Neuronal stem cell (in vitro differentiated cells): ENCODE measurements at regions not wholly inside any gene's neighbourhood (a gene's known extent, or its start where the extent isn't known, plus 50 kb on each side); places are given as distances from the start of the nearest gene placed in this dataset.
"Not testable (repeated sequence)": the region's sequence is repeated elsewhere in the genome, so short reads cannot be mapped to it uniquely, and the experiment has no call there.

Source experiments
- DNase-seq: peaks from one replicate; pipeline ENCODE4 v3.0.0-alpha.2; 2013; ENCODE audit warnings: low spot score
- H2AFZ ChIP-seq: one replicate; pipeline ENCODE4 v1.6.1; 2013; ENCODE audit warnings: mild to moderate bottlenecking, low read length, inconsistent platforms
- H2AK5ac ChIP-seq: 2 replicates; pipeline ENCODE4 v1.6.1; 2013; ENCODE audit warnings: low read depth, mild to moderate bottlenecking, inconsistent platforms, low read length, moderate library complexity, mixed read lengths
- H2BK120ac ChIP-seq: 2 replicates; pipeline ENCODE4 v1.6.1; 2013; ENCODE audit warnings: low read depth, mild to moderate bottlenecking, inconsistent platforms, low read length, moderate library complexity, mixed read lengths
- H2BK12ac ChIP-seq: one replicate; pipeline ENCODE4 v1.6.1; 2013; ENCODE audit warnings: low read length, inconsistent platforms
- H2BK15ac ChIP-seq: 2 replicates; pipeline ENCODE4 v1.6.1; 2013; ENCODE audit warnings: mild to moderate bottlenecking, low read length, inconsistent platforms, mixed read lengths
- H2BK5ac ChIP-seq: one replicate; pipeline ENCODE4 v1.6.1; 2013; ENCODE audit warnings: inconsistent platforms, mild to moderate bottlenecking, low read length, moderate library complexity
- H3K14ac ChIP-seq: one replicate; pipeline ENCODE4 v1.6.1; 2013; ENCODE audit warnings: low read length, inconsistent platforms
- H3K18ac ChIP-seq: 2 replicates; pipeline ENCODE4 v1.6.1; 2013; ENCODE audit warnings: low read length, inconsistent platforms
- H3K23ac ChIP-seq: 2 replicates; pipeline ENCODE4 v1.6.1; 2013; ENCODE audit warnings: low read depth, mild to moderate bottlenecking, mixed read lengths, low read length, inconsistent platforms; ENCODE audit not compliant: poor library complexity
- H3K27ac ChIP-seq: replicated peaks from 3 replicates; pipeline ENCODE4 v1.5.1; 2013; ENCODE audit warnings: low read length, inconsistent platforms
- H3K27me3 ChIP-seq, 3 experiments: 2 replicates each; pipeline ENCODE4 v1.6.1; 2013; ENCODE audit warnings: low read length in 3 of 3, mild to moderate bottlenecking in 2 of 3, inconsistent platforms in 1 of 3, low read depth in 1 of 3, mixed read lengths in 1 of 3, moderate library complexity in 1 of 3; ENCODE audit not compliant: control insufficient read depth in 3 of 3, insufficient read depth in 3 of 3
- H3K36me3 ChIP-seq, 2 donors: replicated peaks in 1 of 2; 2 replicates each; pipeline ENCODE4 v1.6.1; 2013; ENCODE audit warnings: low read length in 2 of 2; ENCODE audit not compliant: control insufficient read depth in 2 of 2, insufficient read depth in 2 of 2
- H3K4ac ChIP-seq: 2 replicates; pipeline ENCODE4 v1.6.1; 2013; ENCODE audit warnings: inconsistent platforms, mild to moderate bottlenecking, low read length, moderate library complexity
- H3K4me1 ChIP-seq, 2 donors: 1 replicate in 1 of 2; 2 replicates in 1 of 2; pipeline ENCODE4 v1.6.1; 2013; ENCODE audit warnings: low read length in 2 of 2, low read depth in 1 of 2; ENCODE audit not compliant: control insufficient read depth in 2 of 2, insufficient read depth in 1 of 2
- H3K4me2 ChIP-seq: one replicate; pipeline ENCODE4 v1.6.1; 2013; ENCODE audit warnings: mild to moderate bottlenecking, low read length, inconsistent platforms; ENCODE audit not compliant: insufficient read depth, poor library complexity, severe bottlenecking
- H3K4me3 ChIP-seq, 2 donors: 2 replicates each; pipeline ENCODE4 v1.5.1; 2013; ENCODE audit warnings: low read length in 2 of 2, mild to moderate bottlenecking in 2 of 2, inconsistent platforms in 1 of 2, moderate library complexity in 1 of 2
- H3K79me1 ChIP-seq: one replicate; pipeline ENCODE4 v1.6.1; 2013; ENCODE audit warnings: low read depth, mild to moderate bottlenecking, inconsistent platforms, low read length, moderate library complexity
- H3K9ac ChIP-seq: one replicate; pipeline ENCODE4 v1.6.1; 2013; ENCODE audit warnings: mild to moderate bottlenecking, low read depth, low read length, inconsistent platforms; ENCODE audit not compliant: poor library complexity
- H3K9me3 ChIP-seq, 2 donors: replicated peaks in 1 of 2; 2 replicates each; pipeline versions ENCODE3 to v1.6.1; 2013; ENCODE audit warnings: low read length in 2 of 2, mild to moderate bottlenecking in 2 of 2, inconsistent platforms in 1 of 2, low read depth in 1 of 2, mixed read lengths in 1 of 2, moderate library complexity in 1 of 2; ENCODE audit not compliant: control insufficient read depth in 2 of 2, insufficient read depth in 1 of 2
- H4K8ac ChIP-seq: one replicate; pipeline ENCODE4 v1.6.1; 2013; ENCODE audit warnings: low read depth, mild to moderate bottlenecking, inconsistent platforms, low read length, moderate library complexity
- H4K91ac ChIP-seq: one replicate; pipeline ENCODE4 v1.6.1; 2013; ENCODE audit warnings: low read length, low read depth, mild to moderate bottlenecking, inconsistent platforms; ENCODE audit not compliant: poor library complexity
- WGBS, 2 donors: extraction: QIAGEN DNeasy Blood & Tissue Kit; methylation state at CpG; one replicate each; pipeline ENCODE4 v1.1.7; 2013; ENCODE audit warnings: missing lambda C conversion rate in 2 of 2, mixed read lengths in 1 of 2; ENCODE audit not compliant: insufficient read length in 2 of 2, insufficient replicate concordance in 1 of 2; ENCODE audit errors: extremely low coverage in 2 of 2; 5-methylcytosine and 5-hydroxymethylcytosine counted together

- Histone ChIP-seq H3K4me2 (no peak overlapping the region), H3K27ac (no peak overlapping the region), H4K8ac (no peak overlapping the region), H2BK120ac (no peak overlapping the region), H3K4ac (no peak overlapping the region), H3K23ac (no peak overlapping the region), H3K4me1 (no peaks in the 10 kb centered on the region), H3K4me3 (no peak overlapping the region), H3K18ac (no peak overlapping the region), H2BK5ac (no peak overlapping the region), H3K79me1 (peaks cover 4% of the 10 kb centered on the region), H2BK12ac (no peak overlapping the region), H3K27me3 (no peaks in the 10 kb centered on the region), H2AFZ (no peak overlapping the region), H3K9ac (no peak overlapping the region), H2BK15ac (no peak overlapping the region), H4K91ac (no peak overlapping the region), H3K14ac (no peak overlapping the region), H3K36me3 (no peaks in the 10 kb centered on the region), H3K9me3 (peaks cover 0 to 6% of the 10 kb centered on the region in 2 donors), H2AK5ac (no peak overlapping the region)
- no CpG with 5 or more reads among the region's 3 CpGs for WGBS, 2 donors
- no peak for DNase-seq
Observed at GRCh38 chr3:11709782-11710181, 66.1 kb upstream of the VGLL4 start.

DNA sequence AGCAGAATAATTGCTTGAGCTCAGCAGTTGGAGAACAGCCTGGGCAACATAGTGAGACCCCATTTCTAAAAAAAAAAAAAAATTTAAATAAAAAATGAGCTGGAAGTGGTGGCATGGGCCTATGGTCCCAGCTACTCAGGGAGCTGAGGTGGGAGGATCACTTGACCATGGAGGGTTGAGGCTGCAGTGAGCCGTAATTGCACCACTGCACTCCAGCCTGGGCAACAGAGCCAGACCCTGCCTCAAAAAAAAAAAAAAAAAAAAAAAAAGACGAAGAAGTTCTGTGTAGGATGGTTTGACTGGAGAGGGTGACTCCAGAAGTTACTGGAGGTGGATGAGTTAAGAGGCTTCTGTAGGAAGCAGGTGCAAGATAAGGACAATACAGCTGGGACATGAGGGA, 63.4 kb upstream of the VGLL4 start:
- H3K4me3 ChIP-seq, H3K14ac ChIP-seq, H2AK5ac ChIP-seq, H3K4me1 ChIP-seq, H3K18ac ChIP-seq, H3K79me1 ChIP-seq, H3K9me3 ChIP-seq, H3K36me3 ChIP-seq, H3K4ac ChIP-seq, H2AFZ ChIP-seq, H2BK15ac ChIP-seq, DNase-seq, H3K4me2 ChIP-seq, H3K9ac ChIP-seq, H4K8ac ChIP-seq, H2BK120ac ChIP-seq, H3K27me3 ChIP-seq, H3K23ac ChIP-seq, H2BK12ac ChIP-seq, H2BK5ac ChIP-seq, H4K91ac ChIP-seq, H3K27ac ChIP-seq: not testable (repeated sequence)
- WGBS, 2 donors = no CpG with 5 or more reads among the region's 2 CpGs

- no CpG with 5 or more reads among the region's 5 CpGs for WGBS, 2 donors
- DNase-seq = no peak
Observed at GRCh38 chr3:11706604-11707003, 62.9 kb upstream of the VGLL4 start.

GRCh38 chr3:11705049-11705448, 61.3 kb upstream of the VGLL4 start:
- Histone ChIP-seq H3K4ac (no peak overlapping the region), H3K27me3 (no peaks in the 10 kb centered on the region), H2AK5ac (no peak overlapping the region), H2AFZ (no peak overlapping the region), H3K4me2 (no peak overlapping the region), H4K8ac (no peak overlapping the region), H2BK5ac (no peak overlapping the region), H3K18ac (no peak overlapping the region), H3K79me1 (peaks cover 2% of the 10 kb centered on the region), H3K4me3 (no peak overlapping the region), H3K23ac (no peak overlapping the region), H2BK120ac (no peak overlapping the region), H3K27ac (no peak overlapping the region), H3K36me3 (peaks cover 0 to 3% of the 10 kb centered on the region in 2 donors), H3K9me3 (peaks cover 0 to 2% of the 10 kb centered on the region in 2 donors), H2BK15ac (no peak overlapping the region), H3K4me1 (no peaks in the 10 kb centered on the region), H4K91ac (no peak overlapping the region), H3K9ac (no peak overlapping the region), H2BK12ac (no peak overlapping the region), H3K14ac (peak overlapping the region; percentile 14)
- DNase-seq = no peak
- no CpG with 5 or more reads among the region's 27 CpGs for WGBS, 2 donors

More at GRCh38 chr3:11706604-11707003, 62.9 kb upstream of the VGLL4 start:
- Histone ChIP-seq H3K36me3 (no peaks in the 10 kb centered on the region), H3K14ac (no peak overlapping the region), H4K91ac (no peak overlapping the region), H2BK12ac (no peak overlapping the region), H3K27me3 (no peaks in the 10 kb centered on the region), H3K4me3 (no peak overlapping the region), H3K27ac (no peak overlapping the region), H3K4me1 (no peaks in the 10 kb centered on the region), H2BK120ac (no peak overlapping the region), H4K8ac (no peak overlapping the region), H2AK5ac (no peak overlapping the region), H2BK15ac (no peak overlapping the region), H2AFZ (no peak overlapping the region), H3K18ac (no peak overlapping the region), H3K4ac (no peak overlapping the region), H3K9ac (no peak overlapping the region), H3K23ac (no peak overlapping the region), H2BK5ac (no peak overlapping the region), H3K79me1 (peaks cover 4% of the 10 kb centered on the region), H3K9me3 (peaks cover 0 to 6% of the 10 kb centered on the region in 2 donors), H3K4me2 (no peak overlapping the region)
